IMR-90 (cell line): ENCODE measurements at regions not wholly inside any gene's neighbourhood (a gene's known extent, or its start where the extent isn't known, plus 50 kb on each side); places are given as distances from the start of the nearest gene placed in this dataset.

Experiments used
- ATAC-seq: fragments of 200-7000 bp; cut with Tn5 transposase; 2 replicates; pipeline ENCODE4 v1.9.1; 2020; ENCODE audit warnings: low read depth, mild to moderate bottlenecking, moderate library complexity
- BruUV-seq: library from RNA; stranded (reverse); fragments of 400-500 nt; replicated peaks from 2 replicates; lab custom pipeline; 2021; lab: Mats Ljungman, UMichigan
- CTCF ChIA-PET: fragments of 300-600 bp; formaldehyde crosslinking; extraction: SDS; loops from one replicate; lab custom pipeline; 2021; ENCODE audit warnings: antibody characterized with exemption; lab: Yijun Ruan, JAX
- POLR2A ChIA-PET: fragments of 300-600 bp; sonication (Branson Sonifier 250); formaldehyde crosslinking; loops from one replicate; lab custom pipeline; 2022; ENCODE audit warnings: antibody characterized with exemption; ENCODE audit not compliant: unreplicated experiment; lab: Charles Lee
- DNase-seq: peaks from one replicate; pipeline ENCODE4 v3.0.0; 2013
- H2AFZ ChIP-seq: replicated peaks from 2 replicates; pipeline ENCODE3; 2013; ENCODE audit warnings: low read length, mild to moderate bottlenecking; ENCODE audit not compliant: poor library complexity
- H2AK5ac ChIP-seq: 2 replicates; pipeline ENCODE4 v1.6.1; 2013; ENCODE audit warnings: low read depth, low read length, inconsistent platforms
- H2AK9ac ChIP-seq: replicated peaks from 2 replicates; pipeline ENCODE3; 2013; ENCODE audit warnings: mild to moderate bottlenecking, low read depth, low read length, moderate library complexity; ENCODE audit not compliant: poor library complexity
- H2BK120ac ChIP-seq: 2 replicates; pipeline ENCODE4 v1.6.1; 2013; ENCODE audit warnings: low read depth, low read length, inconsistent platforms
- H2BK15ac ChIP-seq: 3 replicates; pipeline ENCODE4 v1.6.1; 2013; ENCODE audit warnings: low read depth, low read length, inconsistent platforms
- H2BK20ac ChIP-seq: 2 replicates; pipeline ENCODE4 v1.6.1; 2013; ENCODE audit warnings: low read depth, mild to moderate bottlenecking, inconsistent platforms, low read length, moderate library complexity
- H2BK5ac ChIP-seq: 2 replicates; pipeline ENCODE4 v1.6.1; 2013; ENCODE audit warnings: mild to moderate bottlenecking, low read depth, low read length, inconsistent platforms; ENCODE audit not compliant: poor library complexity, severe bottlenecking
- H3K14ac ChIP-seq: replicated peaks from 2 replicates; pipeline ENCODE4 v1.6.1; 2013; ENCODE audit warnings: low read depth, low read length, inconsistent platforms
- H3K18ac ChIP-seq: 2 replicates; pipeline ENCODE4 v1.6.1; 2013; ENCODE audit warnings: low read depth, low read length, control low read depth
- H3K23ac ChIP-seq: 2 replicates; pipeline ENCODE4 v1.6.1; 2013; ENCODE audit warnings: low read depth, low read length, inconsistent platforms
- H3K27ac ChIP-seq: 2 replicates; pipeline ENCODE4 v1.5.1; 2013; ENCODE audit warnings: mild to moderate bottlenecking, control low read depth, low read length; ENCODE audit not compliant: insufficient read depth
- H3K27me3 ChIP-seq: 2 replicates; pipeline ENCODE4 v1.6.1; 2013; ENCODE audit warnings: low read length; ENCODE audit not compliant: control insufficient read depth, insufficient read depth
- H3K36me3 ChIP-seq: 2 replicates; pipeline ENCODE4 v1.6.1; 2013; ENCODE audit warnings: low read length, mixed read lengths; ENCODE audit not compliant: control insufficient read depth, insufficient read depth
- H3K4ac ChIP-seq: 2 replicates; pipeline ENCODE4 v1.6.1; 2013; ENCODE audit warnings: low read depth, low read length, inconsistent platforms
- H3K4me1 ChIP-seq: 2 replicates; pipeline ENCODE4 v1.6.1; 2013; ENCODE audit warnings: low read length, mixed read lengths; ENCODE audit not compliant: control insufficient read depth, insufficient read depth
- H3K4me2 ChIP-seq: 2 replicates; pipeline ENCODE4 v1.6.1; 2013; ENCODE audit warnings: low read depth, mild to moderate bottlenecking, control low read depth, low read length, moderate library complexity
- H3K4me3 ChIP-seq: 2 replicates; pipeline ENCODE4 v1.5.1; 2013; ENCODE audit warnings: low read depth, mild to moderate bottlenecking, control low read depth, low read length, moderate library complexity; ENCODE audit not compliant: insufficient read depth
- H3K56ac ChIP-seq: 2 replicates; pipeline ENCODE4 v1.6.1; 2013; ENCODE audit warnings: low read length, inconsistent platforms; ENCODE audit not compliant: insufficient read depth; ENCODE audit errors: extremely low read depth
- H3K79me1 ChIP-seq, 2 experiments: 2 replicates each; pipeline ENCODE4 v1.6.1; 2013; ENCODE audit warnings: low read length in 2 of 2, inconsistent platforms in 1 of 2, low read depth in 1 of 2
- H3K9ac ChIP-seq: 2 replicates; pipeline ENCODE4 v1.6.1; 2013; ENCODE audit warnings: low read depth, low read length, control low read depth
- H3K9me1 ChIP-seq: 2 replicates; pipeline ENCODE4 v1.6.1; 2013; ENCODE audit warnings: low read length, inconsistent platforms; ENCODE audit not compliant: insufficient read depth
- H3K9me3 ChIP-seq: 2 replicates; pipeline ENCODE4 v1.6.1; 2013; ENCODE audit warnings: low read length; ENCODE audit not compliant: control insufficient read depth, insufficient read depth
- H4K20me1 ChIP-seq: 2 replicates; pipeline ENCODE4 v1.6.1; 2013; ENCODE audit warnings: low read length, inconsistent platforms; ENCODE audit not compliant: insufficient read depth
- H4K5ac ChIP-seq: 2 replicates; pipeline ENCODE4 v1.6.1; 2013; ENCODE audit warnings: mild to moderate bottlenecking, low read depth, low read length, control low read depth
- H4K8ac ChIP-seq, 2 experiments: 2 replicates each; pipeline ENCODE4 v1.6.1; 2013; ENCODE audit warnings: low read depth in 2 of 2, low read length in 2 of 2, control low read depth in 1 of 2, inconsistent platforms in 1 of 2
- H4K91ac ChIP-seq: 2 replicates; pipeline ENCODE4 v1.6.1; 2013; ENCODE audit warnings: low read depth, low read length, inconsistent platforms; ENCODE audit not compliant: insufficient read depth
- MAFK ChIP-seq: IDR thresholded peaks from 2 replicates; pipeline ENCODE4 v1.6.1; 2012; ENCODE audit warnings: low read depth, low read length, improper control_type of control experiment
- WGBS, 2 experiments: methylation state at CpG; one replicate each; pipeline versions ENCODE4 v1.1.5 to v1.1.7; 2013; ENCODE audit warnings: missing lambda C conversion rate in 2 of 2; ENCODE audit not compliant: insufficient read length in 1 of 2; ENCODE audit errors: extremely low coverage in 2 of 2; 5-methylcytosine and 5-hydroxymethylcytosine counted together
- dilution Hi-C: fragments of 300-500 bp; cut with HindIII; formaldehyde crosslinking; loops from one replicate; pipeline ENCODE4 v1.14.3; 2018; ENCODE audit warnings: low sequenced_read_pairs; ENCODE audit not compliant: unreplicated experiment
- in situ Hi-C: fragments of 300-500 bp; cut with MboI; formaldehyde crosslinking; loops from 3 replicates; pipeline ENCODE4 v1.14.3; 2019; ENCODE audit warnings: low sequenced_read_pairs, inconsistent platforms, mixed read lengths
- intact Hi-C: fragments of 100-400 bp; cut with micrococcal nuclease; formaldehyde crosslinking; loops from 2 replicates; pipeline ENCODE4 v1.10.0; 2022

DNA sequence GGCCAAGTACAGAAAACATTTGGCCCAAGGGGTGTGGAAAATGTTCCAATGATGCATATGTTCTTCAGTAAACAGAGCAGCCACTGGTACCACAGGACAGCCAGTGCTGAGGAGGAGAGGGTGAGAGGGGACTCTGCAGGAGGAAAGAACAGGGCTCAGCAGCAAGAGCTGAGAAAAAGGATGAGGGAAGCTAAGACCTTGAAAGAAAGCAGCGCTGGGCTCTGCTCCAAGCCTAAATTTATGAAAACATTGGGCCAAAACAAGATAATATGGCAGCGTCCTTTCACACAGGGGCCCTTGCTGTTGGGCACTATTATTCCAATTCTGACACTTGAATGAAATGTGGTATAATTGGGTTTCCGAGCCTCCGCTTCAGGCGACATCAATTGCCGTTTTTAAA lies 939.0 kb upstream of the FANCL start:
- no peak overlapping the region for H4K5ac ChIP-seq
- POLR2A ChIA-PET, result no interaction called here
- H3K36me3 ChIP-seq, result no peaks in the 10 kb centered on the region
- no peak overlapping the region for H2AK5ac ChIP-seq
- no peaks in the 10 kb centered on the region for H3K4me1 ChIP-seq
- BruUV-seq, result no TSS peak
- DNase-seq (no peak), ATAC-seq (no peak)
- H3K18ac ChIP-seq, result no peak overlapping the region
- no peak overlapping the region for H4K91ac ChIP-seq
- H4K20me1 ChIP-seq, result no peaks in the 10 kb centered on the region
- H2BK5ac ChIP-seq, result no peak overlapping the region
- H2AFZ ChIP-seq, result no peak overlapping the region
- no peak overlapping the region for H3K56ac ChIP-seq
- H3K27me3 ChIP-seq, result no peaks in the 10 kb centered on the region
- no peak overlapping the region for H3K27ac ChIP-seq
- no peak overlapping the region for H4K8ac ChIP-seq
- no peak overlapping the region for H2AK9ac ChIP-seq
- dilution Hi-C loops (no loop called here), in situ Hi-C loops (no loop called here), intact Hi-C loops (loop anchor here (5.0 kb wide), 1 partner anchor 328 kb away; no protein-coding TSS in a partner anchor)
- no peak overlapping the region for H3K4ac ChIP-seq
- no peak for TF ChIP-seq MAFK
- CTCF ChIA-PET, result interaction anchor here (0.6 kb wide), 1 partner anchor 126 kb away, joined by 5 read pairs; no protein-coding TSS in a partner anchor
- no peak overlapping the region for H3K23ac ChIP-seq
- no peak overlapping the region for H2BK120ac ChIP-seq
- no peaks in the 10 kb centered on the region for H3K79me1 ChIP-seq
- H3K4me2 ChIP-seq, result no peak overlapping the region
- no peaks in the 10 kb centered on the region for H3K9me3 ChIP-seq
- no peak overlapping the region for H3K14ac ChIP-seq
- H2BK15ac ChIP-seq, result no peak overlapping the region
- WGBS, 2 experiments, result no CpG with 5 or more reads among the region's 6 CpGs
- no peak overlapping the region for H2BK20ac ChIP-seq
- H3K9ac ChIP-seq, result no peak overlapping the region
- no peaks in the 10 kb centered on the region for H3K9me1 ChIP-seq
- no peak overlapping the region for H3K4me3 ChIP-seq
